ENCODE measurements at regions not wholly inside any gene's neighbourhood (a gene's known extent, or its start where the extent isn't known, plus 50 kb on each side); places are given as distances from the start of the nearest gene placed in this dataset.
"Not testable (repeated sequence)": the region's sequence is repeated elsewhere in the genome, so short reads cannot be mapped to it uniquely, and the experiment has no call there.

DNA sequence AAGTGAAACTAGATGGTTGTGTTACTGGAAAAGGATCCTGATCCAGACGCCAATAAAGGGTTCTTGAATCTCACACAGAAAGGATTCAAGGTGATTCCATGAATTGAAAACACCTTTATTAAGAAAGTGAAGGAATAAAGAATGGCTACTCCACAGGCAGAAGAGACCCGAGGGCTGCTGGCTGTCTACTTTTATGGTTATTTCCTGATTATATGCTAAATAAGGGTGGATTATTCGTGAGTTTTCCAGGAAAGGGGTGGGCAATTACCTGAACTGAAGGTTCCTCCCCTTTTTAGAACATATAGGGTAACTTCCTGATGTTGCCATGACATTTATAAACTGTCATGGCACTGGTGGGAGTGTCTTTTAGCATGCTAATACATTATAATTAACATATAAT, 50.9 kb upstream of the WARS2 start:
- DNase-seq = no peak

DNA sequence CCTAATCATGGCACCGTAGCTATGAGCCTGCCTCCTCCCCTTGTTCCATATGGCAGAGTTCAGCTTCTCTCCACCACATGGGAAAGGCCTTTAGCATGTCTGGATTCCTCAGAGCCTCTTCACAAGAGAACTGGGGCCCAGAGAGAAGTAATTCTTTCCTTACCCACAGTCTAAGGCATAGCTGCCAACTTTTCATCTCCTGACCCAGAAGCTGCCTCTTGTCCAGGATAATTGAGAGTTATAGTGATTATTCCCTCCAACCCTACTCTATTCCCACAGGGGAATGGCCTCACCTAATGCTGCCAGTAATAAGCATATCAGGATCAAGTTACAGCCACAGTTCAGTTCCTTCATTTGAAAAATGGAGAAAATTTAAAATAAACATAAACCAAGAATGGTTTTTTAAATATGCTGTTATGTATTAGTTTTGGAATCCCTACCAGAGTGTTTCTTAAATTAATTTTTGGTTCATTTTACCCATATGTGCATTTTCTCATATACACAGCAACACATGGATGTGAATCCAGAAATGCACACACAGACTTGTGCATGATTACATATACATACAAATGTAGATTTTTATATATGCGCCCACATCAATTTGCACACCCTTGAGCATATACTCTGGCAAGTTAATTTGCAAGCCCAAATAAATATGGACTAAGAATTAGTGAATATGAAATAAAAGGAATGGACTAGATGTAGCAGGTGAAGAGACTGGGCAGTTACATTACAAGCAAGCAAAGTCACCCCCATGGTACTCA, 63.9 kb upstream of the WARS2 start:
- DNase-seq = no peak

DNA sequence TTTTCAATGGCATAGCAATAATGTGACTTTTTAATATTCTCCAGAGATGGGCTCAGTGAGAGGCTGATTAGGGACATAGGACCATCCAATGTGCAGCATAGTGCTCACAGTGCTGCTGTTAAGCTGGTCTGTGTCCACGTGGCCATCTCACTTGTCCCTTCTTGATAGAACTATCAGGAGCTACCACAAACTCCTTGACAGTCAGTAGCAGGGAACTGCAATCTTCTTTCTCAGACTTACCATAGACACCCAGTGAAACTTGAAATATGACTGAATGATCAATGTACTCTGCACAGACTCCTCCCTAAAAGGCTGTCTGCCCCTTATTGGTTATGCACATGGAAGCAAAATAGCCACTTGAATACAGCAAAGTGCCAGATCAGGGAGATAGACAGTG, 64.5 kb upstream of the WARS2 start:
- no peak for DNase-seq

DNA sequence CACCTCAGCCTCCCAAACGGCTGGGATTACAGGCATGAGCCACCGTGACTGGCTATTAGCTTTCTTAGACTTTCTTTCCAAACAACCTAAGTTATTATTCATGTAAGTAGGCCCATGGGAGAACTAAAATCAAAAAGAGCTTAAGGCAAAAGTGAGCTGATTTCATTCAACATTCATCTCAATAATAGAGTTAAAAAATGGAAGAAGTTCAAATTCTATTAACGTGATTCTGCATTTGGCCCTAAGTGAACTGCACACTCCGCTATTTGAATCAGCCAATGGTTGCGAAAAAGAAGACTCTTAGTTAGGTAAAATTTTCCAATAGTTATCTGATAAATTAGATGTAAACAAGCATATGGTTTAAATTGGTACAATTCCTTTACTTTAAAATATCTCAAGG, 68.6 kb upstream of the WARS2 start:
- DNase-seq = no peak

DNA sequence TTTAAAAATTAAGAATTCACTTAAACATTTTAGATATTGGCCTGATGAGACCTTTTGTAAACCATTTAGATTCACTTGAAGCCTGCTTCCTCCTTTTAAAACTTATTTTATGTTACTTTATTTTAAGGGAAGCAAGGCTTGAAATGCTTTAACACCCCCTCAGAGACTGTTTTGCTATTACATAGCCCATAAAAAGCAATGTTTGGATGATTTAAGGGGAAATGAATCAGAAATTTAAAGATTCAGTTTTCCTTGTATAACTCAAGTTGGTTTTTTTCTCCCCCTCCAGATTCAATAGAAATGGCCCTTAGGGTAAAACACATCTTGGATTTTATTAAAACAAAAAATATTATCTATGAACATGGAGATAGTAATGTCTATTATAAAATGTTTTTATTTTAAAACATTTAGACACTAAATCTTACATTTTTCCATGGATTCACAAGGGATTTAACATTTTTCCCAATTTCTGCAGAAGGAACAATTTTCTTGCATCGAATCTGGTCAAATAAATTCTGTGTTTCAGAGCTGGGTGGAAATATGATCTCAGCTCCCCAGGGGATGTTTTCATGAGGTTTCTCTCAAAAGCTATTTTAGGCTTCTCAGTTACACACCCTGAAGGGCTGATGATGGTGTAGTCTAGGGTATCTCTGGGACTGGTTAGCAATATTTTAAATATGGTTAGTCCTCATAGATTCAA, 69.3 kb upstream of the WARS2 start:
- DNase-seq = no peak

DNA sequence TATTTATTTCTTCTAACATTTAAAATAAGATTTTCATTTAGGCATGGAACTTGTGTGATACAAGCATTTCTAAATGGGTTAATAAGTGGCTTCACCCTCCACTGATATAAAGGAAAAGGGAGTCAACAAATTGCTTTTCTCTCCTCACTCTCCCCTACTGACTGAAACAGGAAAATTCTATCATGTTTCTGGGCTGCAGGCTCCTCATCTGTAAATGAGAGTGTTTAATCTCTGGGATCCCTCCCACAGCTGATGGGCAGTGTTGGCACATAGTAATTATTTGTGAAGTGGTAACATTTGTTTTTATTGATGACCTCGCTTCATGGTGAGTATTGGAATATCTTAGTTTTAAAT, 69.8 kb upstream of the WARS2 start:
- DNase-seq = no peak

DNA sequence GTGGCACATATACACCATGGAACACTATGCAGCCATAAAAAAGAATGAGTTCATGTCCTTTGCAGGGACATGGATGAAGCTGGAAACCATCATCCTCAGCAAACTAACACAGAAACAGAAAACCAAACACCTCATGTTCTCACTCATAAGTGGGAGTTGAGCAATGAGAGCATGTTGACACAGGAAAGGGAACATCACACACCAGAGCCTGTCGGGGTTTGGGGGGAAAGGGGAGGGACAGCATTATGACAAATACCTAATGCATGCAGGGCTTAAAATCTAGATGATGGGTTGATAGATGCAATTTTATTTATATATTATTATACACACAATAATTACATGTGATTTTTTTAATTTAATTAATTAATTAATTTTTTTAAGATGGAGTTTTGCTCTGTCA, 72.8 kb upstream of the WARS2 start:
- not testable (repeated sequence) for DNase-seq

DNA sequence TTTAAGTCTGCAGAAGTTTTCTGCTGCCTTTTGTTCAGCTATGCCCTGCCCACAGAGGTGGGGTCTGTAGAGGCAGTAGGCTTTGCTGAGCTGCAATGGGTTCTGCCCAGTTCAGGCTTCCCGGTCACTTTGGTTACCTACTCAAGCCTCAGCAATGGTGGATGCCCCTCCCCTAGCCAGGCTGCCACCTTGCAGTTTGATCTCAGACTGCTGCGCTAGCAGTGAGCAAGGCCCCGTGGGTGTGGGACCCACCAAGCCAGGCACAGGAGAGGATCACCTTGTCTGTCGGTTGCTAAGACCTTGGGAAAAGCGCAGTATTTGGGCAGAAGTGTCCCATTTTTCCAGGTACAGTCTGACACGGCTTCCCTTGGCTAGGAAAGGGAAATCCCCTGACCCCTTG, 74.5 kb upstream of the WARS2 start:
- not testable (repeated sequence) for DNase-seq

DNA sequence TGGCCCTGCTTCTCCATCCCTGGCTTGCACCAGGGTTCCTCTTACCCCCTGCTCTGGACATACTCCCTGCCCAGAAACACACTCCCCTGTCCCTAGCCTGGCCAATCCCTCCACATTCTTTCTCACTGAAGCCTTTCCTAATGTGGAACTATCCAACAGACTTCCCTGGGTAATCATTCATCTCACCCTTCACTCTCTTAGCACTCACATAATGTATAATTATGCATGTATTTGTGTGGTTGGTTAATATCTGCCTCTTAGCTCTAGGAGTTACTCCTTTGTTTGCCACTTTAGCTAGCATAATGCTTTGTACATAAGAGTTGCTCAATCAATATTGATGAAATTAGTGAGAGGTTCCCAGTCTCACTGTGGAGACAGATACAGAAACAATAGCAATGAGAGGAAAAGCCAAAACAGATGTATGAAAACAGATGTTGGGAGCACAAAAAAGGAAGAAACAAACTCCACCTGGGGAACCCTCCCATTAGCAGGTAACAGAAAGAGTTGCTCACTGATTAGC, 76.9 kb upstream of the WARS2 start:
- DNase-seq = no peak

DNA sequence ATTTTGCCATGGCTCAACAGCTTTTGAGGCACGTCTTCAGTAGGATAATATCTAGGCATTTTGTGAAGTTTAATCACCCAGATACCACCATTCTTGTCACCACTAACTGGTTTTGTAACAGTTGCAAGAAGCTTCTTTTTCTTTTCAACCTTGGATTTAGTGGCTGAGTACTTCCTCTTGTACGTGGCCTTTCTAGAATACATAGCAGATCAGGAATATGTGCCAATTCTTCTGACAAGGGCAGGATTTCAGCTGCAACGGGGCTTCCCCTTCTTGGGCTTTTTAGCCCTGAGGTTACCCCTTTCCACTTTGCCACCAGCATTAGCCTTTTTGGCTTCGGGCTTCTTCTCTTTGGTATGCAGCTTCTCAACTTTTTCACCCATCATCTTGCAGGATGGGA, 79.3 kb upstream of the WARS2 start:
- no peak for DNase-seq

DNA sequence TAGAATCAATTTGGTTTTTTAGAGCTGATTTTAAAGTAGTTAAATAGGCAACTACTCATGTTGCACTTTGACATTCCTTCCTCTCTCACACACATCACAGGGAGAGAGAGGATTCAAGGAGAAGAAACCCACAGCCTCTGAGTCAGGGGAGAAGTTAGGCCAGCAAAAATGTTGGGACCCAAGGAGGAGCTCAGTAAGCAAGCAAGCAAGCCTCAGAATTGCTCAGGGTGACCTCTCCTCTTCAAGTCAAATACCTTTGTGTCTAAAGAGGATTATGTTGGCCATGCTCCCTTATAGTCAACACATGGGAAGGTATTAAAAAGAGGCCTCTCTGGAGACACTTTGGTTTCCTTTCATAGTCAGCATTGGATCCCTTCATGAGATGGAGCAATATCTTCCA, 80.5 kb upstream of the WARS2 start:
- DNase-seq = no peak

DNA sequence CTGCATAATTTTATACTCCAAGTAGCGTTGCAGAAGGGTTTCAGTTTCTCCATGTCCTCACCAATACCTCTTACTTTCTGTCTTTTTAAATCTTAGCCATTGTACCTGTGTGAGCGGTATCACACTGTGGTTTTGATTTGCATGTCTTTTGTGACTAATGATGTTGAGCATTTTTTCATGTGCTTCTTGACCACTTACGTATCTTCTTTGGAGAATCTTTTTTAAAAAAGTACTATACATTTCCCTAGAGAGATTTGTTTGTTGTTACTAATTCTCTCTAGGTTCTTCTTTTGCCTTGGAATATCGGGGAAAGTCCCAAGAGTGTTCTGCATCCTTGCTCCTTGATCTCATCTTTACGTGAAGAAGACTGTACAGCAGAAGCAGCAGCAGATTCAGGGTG, 81.8 kb upstream of the WARS2 start:
- no peak for DNase-seq

DNA sequence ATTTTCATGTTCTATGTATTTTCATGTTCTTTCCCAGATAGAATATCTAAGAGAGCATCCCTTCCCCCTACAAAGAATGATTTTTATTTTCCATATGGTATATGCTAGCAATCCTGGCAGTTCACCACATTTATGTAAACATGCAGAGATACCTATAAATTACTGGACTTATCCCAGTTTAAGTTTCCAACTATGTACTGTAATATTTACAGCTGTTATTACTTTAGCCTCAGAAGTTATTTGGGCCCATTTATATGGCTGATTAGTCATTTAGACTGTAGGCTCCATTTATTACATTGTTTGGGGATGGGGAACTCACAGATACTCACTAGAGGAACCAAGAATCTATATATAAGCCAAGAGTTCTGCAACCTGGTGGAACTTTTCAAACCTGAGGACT, 84.8 kb upstream of the WARS2 start:
- no peak for DNase-seq

DNA sequence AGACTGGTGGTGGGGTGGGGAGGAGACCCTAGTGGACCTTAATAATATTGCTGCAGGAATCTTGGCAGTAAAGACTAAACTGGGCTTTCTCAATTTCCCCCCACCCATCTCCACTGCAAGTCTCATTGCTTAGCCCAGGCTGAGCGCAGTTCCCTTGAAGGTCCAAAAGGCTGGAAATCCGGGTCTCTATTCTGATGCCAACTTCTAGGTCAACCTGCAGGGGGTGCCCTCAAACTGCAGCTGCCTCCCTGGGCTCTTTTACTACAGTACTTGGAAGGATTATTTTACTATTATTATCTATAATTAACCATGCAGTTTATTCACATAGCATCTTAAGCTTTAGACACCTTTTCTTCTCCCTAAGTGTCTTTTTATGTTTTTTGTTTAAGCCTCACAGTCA, 85.4 kb upstream of the WARS2 start:
- DNase-seq = no peak

DNA sequence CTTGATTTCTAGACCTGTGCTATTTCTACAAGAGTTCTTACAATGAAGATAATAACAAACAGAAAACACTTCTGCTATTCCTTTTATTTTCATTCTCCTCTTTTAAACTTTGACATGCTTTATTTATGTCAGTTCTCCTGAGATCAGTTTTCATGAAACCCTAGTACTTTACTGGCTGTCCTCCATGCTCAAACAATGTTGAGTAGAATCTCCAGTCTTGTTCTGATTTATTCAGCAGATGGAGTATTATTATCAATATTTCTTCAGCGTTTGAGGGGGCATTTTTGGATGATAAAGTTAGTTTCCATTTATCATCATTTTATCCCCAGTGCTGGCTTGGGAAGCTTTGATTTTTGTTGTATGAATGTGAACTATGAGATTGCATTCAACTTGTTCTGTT, 85.9 kb upstream of the WARS2 start:
- DNase-seq = no peak

DNA sequence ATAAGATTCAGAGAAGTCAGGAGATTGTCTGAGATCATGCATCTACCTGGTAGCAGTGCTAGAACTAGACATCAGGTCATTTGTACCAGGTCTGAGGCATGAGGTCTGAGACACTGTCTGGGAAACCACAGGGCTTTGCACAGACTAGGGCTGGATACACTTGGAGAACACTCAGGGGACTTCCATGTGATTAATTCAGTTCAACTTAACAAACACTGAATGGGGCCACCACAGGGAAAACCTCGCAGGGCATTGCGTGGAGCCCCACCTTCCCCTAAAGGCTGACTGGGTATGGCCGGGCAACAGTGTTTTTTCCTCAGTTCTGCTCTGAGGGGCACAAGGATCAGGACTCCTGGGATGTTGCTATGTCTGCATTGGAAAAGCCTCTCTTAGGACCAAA, 86.5 kb upstream of the WARS2 start:
- DNase-seq = no peak

DNA sequence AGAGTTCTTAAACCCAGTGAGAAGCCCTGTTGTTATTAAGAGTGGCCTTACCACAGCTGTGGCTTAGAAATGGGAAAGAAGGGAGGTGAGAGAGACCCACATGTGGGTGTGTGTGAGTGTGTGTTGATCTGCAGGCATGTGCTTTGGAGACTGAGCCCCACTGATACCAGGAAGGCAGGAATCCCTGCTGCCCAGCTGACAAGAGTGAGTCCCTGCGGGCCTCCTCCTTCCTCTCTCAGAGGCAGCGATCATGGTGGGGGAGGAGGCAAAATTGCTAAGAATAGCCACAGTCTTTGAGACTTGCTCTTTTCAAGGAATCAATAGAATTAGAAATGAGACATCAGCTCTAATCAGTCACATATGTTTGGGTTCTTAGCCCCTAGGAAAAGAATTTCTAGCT, 87.0 kb upstream of the WARS2 start:
- DNase-seq = no peak

DNA sequence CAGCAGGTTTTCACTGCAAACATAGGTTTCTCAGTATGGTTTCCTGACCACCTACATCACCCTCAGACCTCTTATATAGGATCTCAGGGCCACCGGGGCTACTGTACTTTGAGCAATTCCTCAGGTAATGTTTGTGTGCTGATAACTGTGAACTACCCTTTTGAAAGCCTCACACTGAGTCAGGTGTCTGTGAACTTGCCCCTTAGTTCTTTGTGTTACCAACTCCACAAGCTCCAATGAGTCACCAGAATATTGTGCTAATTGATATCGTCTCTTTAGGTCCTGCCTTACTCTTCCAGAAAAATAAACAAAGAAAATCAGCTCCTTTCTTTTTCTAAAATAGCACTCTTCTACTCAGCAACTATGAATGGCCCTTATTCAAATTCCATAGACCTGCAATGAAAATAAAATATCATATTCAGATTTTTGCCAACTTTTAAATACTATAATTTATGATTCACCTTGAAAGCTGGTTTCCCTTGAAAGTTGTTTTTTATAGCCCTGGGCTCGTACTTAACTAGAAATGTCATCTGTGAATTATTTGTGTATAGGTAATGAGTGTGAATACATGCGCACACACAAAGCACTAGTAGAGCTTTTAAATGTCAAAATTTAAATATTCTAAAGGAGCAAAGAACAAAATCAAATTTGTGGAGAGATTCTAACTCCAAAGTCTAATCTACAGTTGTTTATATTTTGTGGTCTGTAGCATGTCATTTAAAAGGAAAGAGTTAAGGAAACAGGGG, 88.1 kb upstream of the WARS2 start:
- DNase-seq = no peak

DNA sequence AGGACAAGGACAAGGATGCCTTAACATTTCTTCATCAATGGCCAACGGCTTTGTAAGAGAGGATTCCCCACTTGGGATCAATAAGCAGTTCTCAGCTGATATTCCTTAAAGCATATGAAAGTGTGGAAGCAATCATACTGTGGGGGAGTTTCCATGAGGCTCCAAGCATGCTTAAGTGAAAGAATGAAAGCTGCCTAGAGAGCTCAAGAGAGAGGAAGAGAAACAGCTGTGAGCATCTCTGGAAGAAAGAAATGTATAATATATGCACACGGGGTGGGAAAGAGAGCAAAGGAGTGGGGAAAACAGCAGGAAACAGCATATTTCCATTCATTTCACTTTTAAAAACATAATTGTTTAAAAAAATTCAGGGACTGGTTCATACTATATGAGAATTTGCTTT, 94.7 kb upstream of the WARS2 start:
- DNase-seq = no peak

DNA sequence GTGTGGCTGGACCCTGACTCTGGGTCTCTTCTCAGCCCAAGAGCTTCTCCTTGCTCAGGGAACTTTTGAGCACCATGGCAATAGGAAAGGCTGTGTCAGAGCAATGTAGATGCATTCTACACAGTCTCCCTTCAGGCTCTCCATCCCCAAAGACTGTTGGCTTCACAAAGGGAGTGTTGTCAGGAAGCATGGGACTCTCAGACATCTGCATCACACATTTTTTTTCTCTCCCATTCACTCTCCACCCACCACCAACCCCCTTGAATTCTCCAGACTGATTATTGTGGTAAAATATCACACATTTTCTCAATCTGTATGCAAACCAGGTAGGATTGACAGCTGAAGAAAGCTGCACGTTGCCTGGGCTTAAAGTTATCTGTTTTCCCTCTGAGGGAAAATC, 105.4 kb upstream of the WARS2 start:
- DNase-seq = no peak

DNA sequence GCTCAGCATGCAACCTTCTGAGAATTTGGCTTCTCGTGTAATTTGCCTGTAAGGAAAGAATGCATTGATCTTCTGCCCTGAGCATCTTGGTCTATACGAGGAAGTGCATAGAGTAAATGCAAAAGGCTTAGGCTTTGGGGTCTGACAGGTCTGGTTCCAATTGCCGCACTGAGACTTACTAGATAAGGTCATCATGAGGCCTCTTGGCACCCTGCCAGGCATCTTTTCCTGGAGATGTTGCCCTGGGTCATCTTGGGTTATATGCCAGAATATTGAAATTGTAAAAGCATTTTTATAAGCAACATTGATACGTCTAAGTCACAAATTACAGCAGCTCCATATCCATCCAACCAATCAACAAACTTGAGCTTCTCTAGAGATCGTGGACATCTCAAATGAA, 108.8 kb upstream of the WARS2 start:
- DNase-seq = no peak

DNA sequence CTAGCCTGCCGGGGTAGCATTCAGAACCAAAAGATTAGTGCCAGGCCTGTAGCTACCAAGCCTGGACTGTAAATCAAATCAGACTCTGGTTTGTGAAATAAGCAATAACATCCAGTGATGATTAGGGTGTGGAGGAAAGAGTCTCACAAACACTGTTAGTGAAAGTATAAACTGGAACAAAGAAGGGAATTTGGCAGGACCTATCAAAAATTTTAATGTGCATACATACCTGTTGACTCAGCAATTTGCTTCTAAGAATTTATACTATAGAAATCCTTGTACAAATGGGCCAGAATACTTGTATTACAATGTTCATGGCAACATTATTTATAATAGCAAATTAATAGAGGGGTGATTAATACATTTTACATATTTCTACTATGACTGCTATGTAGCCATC, 109.8 kb upstream of the WARS2 start:
- no peak for DNase-seq

DNA sequence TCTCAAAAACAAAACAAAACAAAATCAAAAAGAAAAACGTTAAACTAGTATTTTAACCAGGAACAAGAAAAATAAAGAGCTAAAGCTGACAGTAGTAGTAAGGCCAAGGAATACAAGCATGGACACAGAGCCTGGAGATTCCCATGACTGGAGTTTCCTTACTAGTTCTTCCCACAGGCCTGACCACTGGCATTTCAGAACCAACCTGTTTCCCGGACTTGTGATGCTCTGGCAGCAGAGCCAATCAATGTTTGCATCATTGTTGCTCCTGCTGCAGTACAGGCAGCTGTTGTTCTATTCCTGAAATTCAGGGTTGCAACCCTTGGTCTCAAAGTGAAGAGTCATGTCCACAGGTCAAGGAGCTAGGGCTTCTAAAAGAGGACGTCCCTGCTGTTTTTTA, 111.3 kb upstream of the WARS2 start:
- DNase-seq = no peak

DNA sequence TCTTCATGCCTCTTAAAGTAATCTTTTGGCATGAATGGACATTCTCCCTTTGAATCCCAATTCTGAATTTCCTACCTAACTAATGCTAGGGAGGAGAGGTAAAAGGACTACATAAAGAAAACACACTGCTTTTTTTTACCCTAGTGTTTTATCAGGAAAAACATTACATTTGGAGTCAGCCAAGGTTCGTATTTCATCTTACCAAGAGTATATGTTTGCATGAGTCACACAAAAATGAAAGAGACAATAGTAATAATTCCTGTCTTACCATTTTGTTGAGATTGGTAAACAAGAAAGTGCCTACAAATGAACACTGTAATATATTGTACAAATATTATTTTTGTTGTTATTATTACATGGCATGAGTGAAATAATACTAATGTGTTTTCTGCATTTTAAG, 112.9 kb upstream of the WARS2 start:
- no peak for DNase-seq
